HG03520 (cell line): ENCODE measurements at regions not wholly inside any gene's neighbourhood (a gene's known extent, or its start where the extent isn't known, plus 50 kb on each side); places are given as distances from the start of the nearest gene placed in this dataset.
"Not testable (repeated sequence)": the region's sequence is repeated elsewhere in the genome, so short reads cannot be mapped to it uniquely, and the experiment has no call there.

Experiments
- ATAC-seq: cut with Tn5 transposase; IDR thresholded peaks from one replicate; pipeline ENCODE4 v1.9.1; 2021; ENCODE audit warnings: mild to moderate bottlenecking, moderate library complexity; ENCODE audit not compliant: unreplicated experiment

DNA sequence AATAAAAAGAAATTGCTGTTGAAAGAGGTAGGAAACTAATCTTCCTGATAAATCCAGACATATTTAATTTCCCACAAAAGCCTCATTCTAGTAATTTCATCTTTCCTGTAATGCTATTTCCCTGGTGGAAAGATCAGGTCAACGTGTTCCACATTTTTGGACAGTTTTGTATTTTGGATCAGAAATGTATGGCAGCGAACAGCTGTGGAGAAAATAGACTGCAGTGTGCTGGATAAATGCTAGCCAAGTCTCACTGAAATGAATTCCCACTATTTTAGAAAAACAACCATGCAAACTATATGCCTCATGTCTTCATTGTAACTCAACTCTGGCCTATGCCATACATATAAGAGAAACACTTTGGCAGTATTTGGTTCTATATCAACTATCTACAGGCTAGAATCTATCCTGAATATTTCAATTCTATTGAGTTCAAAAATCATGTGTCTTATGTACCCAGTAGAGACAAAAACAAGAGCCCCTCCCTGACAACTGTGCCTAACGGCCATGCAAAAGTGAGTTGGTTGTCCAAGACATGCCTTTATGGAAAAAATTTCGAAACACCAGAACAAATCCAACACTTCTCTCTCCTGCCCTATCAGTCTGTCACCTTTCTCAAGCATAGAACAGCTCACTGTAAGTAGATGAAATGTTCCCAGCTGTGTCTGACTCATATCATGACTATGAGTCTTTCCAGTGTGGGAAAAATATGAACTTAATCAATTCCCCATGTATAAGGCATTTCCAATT is 191.3 kb upstream of the NREP start:
- no peak for ATAC-seq

DNA sequence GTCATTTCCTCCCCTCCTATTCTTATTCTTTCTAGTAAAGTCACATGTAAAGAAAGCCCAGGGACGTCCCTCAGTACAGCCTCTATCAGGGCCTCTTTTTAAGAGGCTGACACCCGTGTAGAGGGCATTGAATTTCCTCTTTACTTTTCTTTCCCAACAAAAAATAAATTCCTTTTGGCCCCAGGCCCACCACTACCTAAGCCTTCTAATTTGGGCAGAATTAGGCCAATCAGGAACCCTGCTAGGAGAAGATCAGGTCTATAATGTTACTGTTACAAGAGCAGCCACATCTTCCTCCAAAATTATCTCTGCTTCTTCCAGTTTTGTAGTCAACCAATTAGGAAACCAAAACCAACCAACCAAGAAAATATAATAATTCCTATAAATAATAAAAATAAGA is 189.6 kb upstream of the NREP start:
- no peak for ATAC-seq

DNA sequence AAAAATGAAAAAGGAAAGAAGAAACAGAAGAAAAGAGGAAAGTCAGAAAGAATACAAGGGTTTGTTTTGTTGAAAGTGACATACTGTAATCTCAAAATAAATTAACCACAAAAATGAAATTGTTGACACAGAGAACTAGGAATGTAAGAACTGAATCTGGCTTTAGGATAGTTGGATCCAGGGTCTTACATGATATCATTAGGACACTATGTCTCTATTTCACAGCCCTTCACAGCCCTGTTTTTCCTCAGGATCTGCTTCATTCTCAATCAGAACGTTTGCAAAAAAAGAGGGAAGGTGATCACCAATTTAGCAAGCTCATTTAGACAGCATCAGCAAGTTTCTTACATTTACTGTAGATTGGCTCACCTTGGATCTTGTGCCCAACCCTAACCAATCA is 188.5 kb upstream of the NREP start:
- ATAC-seq: no peak

DNA sequence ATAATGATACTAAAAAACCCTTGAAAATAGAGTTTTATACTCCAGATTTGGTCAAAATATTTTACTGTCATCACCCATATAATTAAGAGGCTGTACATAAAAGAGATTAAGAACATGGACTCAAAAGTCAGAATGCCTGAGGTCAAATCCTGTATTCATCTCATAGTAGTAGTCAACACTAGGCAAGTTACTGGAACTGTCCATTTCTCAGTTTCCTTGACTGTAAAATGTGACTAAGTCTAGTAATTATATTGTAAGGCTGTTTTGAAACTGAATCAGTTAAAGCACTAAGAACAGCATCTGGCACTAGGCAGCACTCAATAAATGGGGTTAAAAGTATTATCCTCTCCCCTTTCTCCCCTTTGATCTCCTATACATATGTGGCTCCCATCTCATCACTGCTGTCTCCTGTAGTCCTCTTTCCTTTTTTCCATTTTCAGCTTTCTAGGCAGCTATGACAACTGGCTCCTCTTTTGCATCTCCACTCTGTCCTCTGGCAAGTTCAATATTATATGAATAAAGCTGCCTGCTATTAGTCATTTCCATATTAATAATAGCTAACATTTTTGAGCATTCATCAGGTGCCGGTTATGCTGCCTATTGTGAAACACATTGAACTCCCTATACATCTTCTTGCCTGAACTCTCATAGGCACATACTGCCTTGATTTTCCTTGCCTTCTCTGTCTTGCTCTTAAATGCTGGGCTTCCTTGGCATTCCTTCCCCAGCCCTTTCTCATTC is 185.8 kb upstream of the NREP start:
- no peak for ATAC-seq

DNA sequence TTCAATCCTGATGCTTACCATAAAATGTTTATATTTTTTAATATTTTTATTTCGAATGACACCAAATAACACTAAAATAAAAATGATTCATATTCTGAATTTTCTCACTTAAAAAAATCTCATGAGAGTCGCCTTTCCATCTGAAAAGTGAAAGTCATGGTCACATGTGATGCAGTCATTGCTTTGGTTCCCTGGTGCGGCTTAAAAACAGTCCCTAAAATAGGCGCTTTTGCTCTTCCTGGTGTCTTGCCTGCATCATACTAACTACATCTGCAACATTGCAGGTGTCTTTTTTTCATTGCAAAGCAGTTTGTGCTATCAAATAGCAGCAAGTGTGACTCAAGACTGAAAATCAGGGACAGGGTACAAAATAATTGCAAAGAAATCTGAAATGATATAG is 185.2 kb upstream of the NREP start:
- no peak for ATAC-seq

DNA sequence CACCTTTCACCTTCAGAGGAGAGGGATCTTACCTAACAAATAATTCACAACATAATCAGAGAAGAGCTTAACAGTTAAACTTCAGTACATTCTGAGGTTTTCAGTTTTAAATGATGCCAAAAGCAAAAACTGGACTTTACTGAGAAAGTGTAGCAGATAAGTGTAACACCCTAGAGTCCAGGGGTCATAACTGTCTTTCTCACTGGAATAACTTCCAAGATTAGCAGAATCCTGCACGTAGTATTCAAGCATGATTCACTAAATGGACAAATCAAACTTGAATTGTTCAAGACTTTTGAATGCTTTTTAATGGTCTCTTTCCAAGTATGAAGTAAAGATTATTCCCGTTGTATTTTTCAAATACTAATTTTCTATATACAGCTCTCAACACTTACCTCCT is 180.1 kb upstream of the NREP start:
- no peak for ATAC-seq

DNA sequence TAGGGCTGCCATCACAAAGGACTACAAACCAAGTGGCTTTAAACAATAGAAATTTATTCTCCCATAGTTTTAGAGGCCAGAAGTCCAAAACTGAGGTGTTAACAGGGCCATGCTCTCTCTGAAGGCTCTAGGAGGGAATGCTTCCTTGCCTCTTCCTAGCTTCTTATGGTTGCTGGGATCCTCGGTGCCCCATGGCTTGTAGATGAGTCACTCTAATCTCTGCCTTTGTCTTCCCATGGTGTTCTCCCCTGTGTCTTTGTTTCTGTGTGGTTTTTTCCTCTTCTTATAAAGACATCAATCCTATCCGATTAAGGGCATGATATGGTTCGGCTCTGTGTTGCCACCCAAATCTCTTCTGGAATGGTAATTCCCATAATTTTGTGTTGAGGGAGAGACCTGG is 178.8 kb upstream of the NREP start:
- no peak for ATAC-seq

DNA sequence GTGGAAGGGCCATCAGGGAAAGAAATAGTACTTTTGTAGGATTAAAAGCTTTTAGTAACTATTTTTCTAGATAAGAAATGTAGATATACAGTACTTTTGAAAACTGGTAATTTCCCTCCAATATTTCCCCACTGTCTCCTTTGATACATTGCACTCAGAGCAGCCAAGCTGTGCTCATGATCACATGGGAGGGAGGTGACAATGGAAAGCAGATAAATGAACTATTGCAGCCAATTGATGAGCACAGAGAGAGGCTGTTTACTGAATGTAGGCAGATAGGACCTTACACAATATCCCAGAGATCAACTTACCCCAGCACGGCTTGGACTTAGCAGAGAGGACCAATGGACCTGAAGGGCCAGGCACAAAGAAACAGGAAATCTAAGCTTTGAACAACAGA is 178.0 kb upstream of the NREP start:
- ATAC-seq: no peak

DNA sequence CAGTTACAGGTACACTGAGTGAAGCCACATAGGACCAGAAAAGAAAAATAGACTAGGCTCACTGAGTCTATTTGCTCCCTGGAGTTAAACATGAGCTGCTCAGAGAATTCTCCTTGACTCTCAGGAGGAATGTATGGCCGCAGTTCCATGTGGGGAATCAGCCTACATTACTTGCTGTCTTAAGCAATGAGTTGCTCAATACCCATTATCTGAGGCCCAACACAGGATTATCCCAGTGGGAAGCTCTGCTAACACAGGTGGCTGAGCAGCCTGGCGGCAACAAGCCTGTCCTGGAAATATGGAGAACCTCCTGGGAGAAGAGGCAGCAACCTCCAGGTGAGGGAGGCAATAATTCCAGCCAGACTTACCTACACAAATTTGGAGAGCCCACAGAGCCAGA is 177.5 kb upstream of the NREP start:
- no peak for ATAC-seq

DNA sequence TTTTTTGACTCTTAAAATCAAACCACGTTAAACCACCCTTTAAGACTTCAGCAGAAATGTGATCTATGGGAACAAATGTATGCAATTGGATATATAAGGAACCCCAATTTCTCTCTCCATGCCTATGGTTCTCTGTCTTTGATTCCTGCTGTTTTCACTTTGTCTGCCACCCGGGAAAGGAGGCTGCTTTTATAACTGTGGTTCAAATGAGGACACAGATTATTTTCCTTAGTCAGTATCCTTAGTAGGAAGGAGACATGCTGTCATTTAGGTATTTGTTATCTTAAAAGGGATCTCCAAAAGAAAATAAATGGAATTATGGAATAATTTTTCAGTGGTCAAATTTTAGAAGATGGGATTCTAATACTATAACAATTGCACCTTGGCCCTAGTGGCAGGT is 176.1 kb upstream of the NREP start:
- no peak for ATAC-seq

DNA sequence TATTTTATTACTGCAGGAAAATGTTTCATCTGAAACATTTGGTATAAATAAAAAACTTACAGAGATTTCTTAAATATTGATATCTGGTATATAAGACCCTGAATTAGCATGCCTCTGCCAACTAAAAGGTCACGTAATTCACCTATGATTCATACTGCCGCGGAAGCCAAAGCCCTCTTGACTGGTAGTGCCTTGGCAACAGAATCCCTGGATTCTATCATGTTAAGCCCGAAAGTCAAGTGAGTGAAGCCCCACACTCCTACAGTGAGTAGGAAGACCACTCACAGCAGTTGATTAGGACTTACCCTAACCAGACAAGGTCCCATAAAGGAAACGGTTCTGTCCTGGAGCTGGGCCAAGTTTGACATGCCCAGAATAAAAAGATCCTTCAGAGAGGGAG is 175.6 kb upstream of the NREP start:
- ATAC-seq: no peak

DNA sequence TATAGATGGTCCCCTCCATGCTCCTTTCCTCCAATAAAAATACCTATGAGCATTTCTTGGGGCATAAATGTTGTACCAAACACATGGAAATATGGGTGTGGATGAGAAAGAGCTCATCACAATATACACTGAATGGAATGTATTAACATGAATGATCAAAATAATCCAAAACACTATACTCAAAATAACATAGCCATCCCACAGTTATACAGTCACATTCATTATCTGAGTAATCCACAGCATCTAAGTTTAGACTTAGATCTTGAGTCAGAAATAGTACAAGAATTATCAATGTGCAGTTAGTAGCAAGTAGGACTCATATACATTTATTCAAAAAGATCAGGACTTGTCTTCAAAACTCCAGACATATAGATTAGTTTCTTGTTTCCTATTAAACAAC is 175.2 kb upstream of the NREP start:
- no peak for ATAC-seq

DNA sequence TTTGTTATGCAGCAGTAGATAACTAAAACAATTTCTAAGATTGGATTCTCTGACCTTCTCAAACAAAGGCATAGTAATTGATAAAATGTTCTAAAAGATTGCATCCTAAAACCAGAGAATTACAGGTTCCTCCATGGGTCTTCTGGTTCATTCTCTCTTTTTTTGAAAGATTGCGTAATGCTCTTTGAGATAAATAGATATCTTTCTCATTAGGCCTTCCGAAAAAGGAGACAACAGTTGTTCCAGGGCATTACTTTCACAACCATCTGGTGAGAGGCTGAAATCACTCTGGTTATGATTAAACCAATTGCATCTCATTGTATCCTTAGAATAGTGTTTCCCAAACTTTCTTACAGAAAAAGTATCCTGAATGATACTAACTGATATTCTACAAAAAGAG is 174.7 kb upstream of the NREP start:
- no peak for ATAC-seq

DNA sequence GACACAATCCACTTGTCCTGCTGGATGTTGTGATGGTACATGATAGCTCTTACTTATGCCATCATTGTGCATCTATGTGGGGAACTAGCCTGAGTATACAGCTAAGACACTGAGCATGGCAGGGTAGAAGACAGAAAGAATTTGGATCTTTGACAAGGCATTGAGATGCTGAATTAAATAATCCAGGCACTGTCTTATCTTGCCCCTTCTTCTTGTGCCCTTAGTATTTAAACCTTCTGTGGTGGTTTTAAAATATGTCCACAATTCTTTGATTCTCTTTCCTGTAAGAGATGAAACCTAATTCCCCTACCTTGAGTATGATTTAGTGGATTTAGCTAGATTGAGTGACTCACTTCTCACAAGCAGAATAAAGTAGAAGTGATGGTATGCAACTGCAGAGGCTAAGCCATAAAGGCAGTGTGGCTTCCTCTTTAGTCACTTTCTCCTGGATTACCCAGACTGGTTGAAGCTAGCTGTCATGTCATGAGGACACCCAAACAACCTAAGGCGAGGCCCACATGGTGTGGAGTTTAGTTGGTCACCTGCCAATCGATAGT is 174.0 kb upstream of the NREP start:
- no peak for ATAC-seq

DNA sequence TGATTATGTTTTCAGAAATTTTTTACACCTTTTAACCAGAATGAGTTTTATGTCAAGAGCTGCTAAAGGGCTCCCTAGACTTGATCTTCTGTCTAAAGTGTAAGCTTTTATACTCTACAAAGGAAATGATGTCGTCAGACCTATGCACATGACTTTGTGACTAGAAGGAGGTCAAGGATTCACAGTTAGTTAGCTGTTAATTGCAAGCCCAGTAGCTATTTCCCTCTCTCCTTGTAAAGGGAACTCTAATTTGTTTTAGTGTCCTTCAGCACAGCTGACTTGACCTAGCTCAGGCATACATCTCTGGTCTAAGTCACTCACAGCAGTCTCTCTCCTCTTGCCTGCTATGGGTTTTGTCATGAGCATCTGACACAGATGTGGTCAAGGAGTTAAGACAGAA is 173.5 kb upstream of the NREP start:
- ATAC-seq: no peak

DNA sequence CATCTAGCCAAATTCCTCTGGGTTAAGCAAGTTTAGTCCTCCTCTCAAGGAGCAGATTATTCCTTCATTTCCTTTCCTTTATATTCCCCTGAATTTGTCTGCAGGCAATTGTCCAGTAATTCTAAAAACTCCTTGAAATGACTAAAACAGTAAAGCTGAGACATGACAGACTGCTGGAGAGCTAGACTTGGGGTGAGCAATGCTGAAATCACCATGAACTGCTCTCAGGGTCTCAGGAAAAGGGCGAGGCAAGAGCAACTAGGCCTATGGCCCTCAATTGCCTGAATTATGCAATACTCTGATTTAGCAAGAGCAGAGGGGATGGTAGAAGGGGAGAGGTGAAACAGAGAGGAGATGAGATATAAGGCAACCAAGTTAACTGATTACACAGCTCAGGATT is 172.9 kb upstream of the NREP start:
- no peak for ATAC-seq

DNA sequence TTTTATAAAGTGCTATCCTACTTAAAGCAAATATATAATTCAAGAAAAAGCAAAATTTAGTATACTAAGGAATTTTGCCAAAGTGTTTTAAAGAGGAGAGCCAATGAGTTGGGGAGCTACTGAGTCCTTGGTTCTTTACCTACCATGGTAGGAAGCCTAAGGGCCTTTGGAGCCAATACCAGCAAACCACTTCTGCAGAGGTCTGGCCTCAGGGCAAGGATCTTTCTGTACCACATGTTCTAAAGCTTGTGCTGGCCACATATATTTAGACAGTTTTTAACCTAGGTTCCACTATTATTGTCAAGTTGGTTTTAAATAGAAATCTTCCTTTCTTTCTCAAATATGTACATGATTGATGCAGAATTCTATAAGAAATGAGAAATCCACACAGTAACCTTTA is 172.3 kb upstream of the NREP start:
- no peak for ATAC-seq

DNA sequence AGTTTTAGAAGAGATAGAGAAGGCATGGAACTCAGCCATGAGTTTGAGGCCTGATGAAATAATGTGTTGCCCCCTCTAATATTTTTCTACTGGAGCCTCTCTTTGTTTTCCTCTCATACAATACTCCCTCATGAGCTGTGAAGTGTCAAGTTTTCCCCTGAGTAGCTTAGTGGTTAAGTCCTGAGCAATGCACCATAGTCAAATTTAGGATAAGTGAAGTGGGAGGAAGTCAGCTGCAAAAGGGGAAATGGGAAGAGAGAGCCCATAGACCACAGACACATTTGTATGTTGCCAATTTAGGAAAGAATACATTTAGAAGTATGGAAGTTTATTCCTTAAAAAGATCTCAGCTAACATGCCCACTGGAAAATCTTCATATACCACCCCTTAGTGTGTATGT is 171.5 kb upstream of the NREP start:
- no peak for ATAC-seq

DNA sequence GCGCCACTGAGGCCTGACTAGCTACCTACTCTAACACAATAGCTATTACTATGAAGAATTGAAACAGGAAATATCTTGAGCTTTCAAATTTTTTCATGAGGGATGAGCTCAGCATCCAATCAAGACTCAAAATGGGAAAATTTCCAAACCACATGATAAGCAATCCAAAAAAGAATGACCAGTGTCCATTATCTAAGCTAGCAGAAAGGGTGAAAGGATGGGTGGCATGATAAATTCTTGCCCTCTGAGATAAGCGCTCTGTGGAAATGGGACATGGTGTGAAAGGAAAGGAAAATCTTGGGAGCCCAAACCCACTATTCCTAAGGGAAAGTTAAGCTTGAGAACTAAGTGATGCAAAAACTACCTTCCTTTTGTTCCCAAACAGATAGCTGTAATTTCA is 170.2 kb upstream of the NREP start:
- no peak for ATAC-seq

DNA sequence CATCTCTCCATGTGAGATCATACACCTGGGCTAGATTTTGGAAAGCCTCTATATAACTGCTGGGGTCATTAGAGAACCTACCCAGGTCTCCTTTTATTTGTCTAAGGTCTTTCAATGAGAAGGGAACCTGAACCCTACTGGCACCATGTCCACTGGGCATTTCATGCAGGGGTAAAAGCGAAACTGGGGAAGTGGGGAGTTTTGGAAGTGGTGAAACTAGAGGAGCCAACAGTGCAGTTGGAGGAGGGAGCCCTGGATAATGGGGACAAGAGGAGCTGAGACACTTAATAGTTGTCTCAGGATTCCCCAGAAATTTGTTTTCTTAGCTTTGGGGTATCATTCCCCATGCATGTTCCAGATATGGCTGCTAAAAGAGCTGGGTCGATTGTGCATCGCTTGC is 169.0 kb upstream of the NREP start:
- ATAC-seq: no peak

DNA sequence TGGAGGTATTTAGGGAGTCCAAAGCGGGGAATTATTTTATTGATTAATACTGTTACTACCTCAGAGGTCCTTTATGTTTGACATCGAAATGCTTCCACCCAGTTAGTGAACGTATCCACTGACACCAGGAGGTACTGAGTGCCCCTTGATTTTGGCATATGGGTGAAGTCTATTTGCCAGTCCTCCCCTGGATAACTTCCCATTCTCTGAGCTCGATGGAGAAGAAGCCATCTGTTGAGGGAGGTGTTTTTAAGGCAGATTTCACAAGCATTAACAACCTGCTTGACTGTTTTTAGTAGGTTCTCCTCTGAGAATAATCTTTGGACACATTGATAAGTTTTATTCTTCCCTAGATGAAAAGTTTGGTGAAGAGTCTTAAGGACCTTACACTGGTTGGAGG is 165.3 kb upstream of the NREP start:
- ATAC-seq: no peak

DNA sequence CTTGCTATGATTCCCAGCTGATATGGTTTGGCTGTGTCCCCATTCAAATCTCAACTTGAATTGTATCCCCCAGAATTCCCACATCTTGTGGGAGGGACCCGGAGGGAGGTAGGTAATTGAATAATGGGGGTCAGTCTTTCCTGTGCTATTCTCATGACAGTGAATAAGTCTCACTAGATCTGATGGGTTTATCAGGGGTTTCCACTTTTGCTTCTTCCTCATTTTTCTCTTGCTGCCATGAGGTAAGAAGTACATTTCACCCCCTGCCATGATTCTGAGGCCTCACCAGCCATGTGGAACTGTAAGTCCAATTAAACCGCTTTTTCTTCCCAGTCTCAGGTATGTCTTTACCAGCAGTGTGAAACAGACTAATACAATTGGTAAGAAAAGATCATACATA is 164.7 kb upstream of the NREP start:
- not testable (repeated sequence) for ATAC-seq
